Upper lobe of right lung (tissue), 1 donor: ENCODE measurements at regions not wholly inside any gene's neighbourhood (a gene's known extent, or its start where the extent isn't known, plus 50 kb on each side); places are given as distances from the start of the nearest gene placed in this dataset.

Experiments
- ATAC-seq: fragments of 200-7000 bp; cut with Tn5 transposase; one replicate; pipeline ENCODE4 v1.9.1; 2020; ENCODE audit warnings: mild to moderate bottlenecking, moderate library complexity
- DNase-seq: peaks from one replicate; pipeline ENCODE4 v3.0.0-alpha.2; 2020
- H3K27ac ChIP-seq: fragments of 200-600 bp; one replicate; pipeline ENCODE4 v1.8.0; 2022
- H3K27me3 ChIP-seq: fragments of 200-600 bp; one replicate; pipeline ENCODE4 v1.8.0; 2022; ENCODE audit warnings: mild to moderate bottlenecking
- H3K36me3 ChIP-seq: fragments of 200-600 bp; one replicate; pipeline ENCODE4 v1.8.0; 2022
- H3K4me1 ChIP-seq: fragments of 200-600 bp; one replicate; pipeline ENCODE4 v1.8.0; 2022
- H3K4me3 ChIP-seq: fragments of 200-600 bp; one replicate; pipeline ENCODE4 v1.8.0; 2022; ENCODE audit warnings: mild to moderate bottlenecking
- H3K9me3 ChIP-seq: fragments of 200-600 bp; one replicate; pipeline ENCODE4 v1.8.0; 2022
- CTCF ChIP-seq: fragments of 200-600 bp; IDR thresholded peaks from one replicate; pipeline ENCODE4 v1.8.0; 2022; ENCODE audit warnings: antibody characterized with exemption
- intact Hi-C: fragments of 100-400 bp; cut with DNase I; formaldehyde crosslinking; loops from one replicate; pipeline ENCODE4 v1.11.0; 2022
- donor health status: DM: no; HTN: yes; CAD: no; lungs with severe emphysema.

GRCh38 chr3:53401154-53401553, 53.8 kb upstream of the DCP1A start:
- intact Hi-C loops, result no loop called here
- ATAC-seq (no peak), DNase-seq (no peak)
- Histone ChIP-seq H3K27me3 (no peaks in the 10 kb centered on the region), H3K36me3 (no peaks in the 10 kb centered on the region), H3K27ac (no peak overlapping the region), H3K9me3 (no peaks in the 10 kb centered on the region), H3K4me1 (no peaks in the 10 kb centered on the region), H3K4me3 (no peak overlapping the region)
- no peak for TF ChIP-seq CTCF

- H3K9me3 ChIP-seq, result no peaks in the 10 kb centered on the region
- H3K4me3 ChIP-seq, result no peak overlapping the region
- H3K27ac ChIP-seq, result no peak overlapping the region
- TF ChIP-seq CTCF, result no peak
- H3K4me1 ChIP-seq, result no peaks in the 10 kb centered on the region
- DNase-seq, result no peak
- intact Hi-C loops, result no loop called here
- H3K36me3 ChIP-seq, result no peaks in the 10 kb centered on the region
- no peak for ATAC-seq
- no peaks in the 10 kb centered on the region for H3K27me3 ChIP-seq
Measured at GRCh38 chr3:53402326-53402725, 55.0 kb upstream of the DCP1A start.

GRCh38 chr3:53411371-53411770, 64.0 kb upstream of the DCP1A start:
- H3K4me1 ChIP-seq, result no peaks in the 10 kb centered on the region
- H3K27ac ChIP-seq, result no peak overlapping the region
- intact Hi-C loops, result no loop called here
- H3K9me3 ChIP-seq, result peaks cover 9% of the 10 kb centered on the region
- ATAC-seq (no peak), DNase-seq (no peak)
- no peaks in the 10 kb centered on the region for H3K36me3 ChIP-seq
- no peak overlapping the region for H3K4me3 ChIP-seq
- H3K27me3 ChIP-seq, result no peaks in the 10 kb centered on the region
- no peak for TF ChIP-seq CTCF

- intact Hi-C loops, result no loop called here
- H3K36me3 ChIP-seq, result no peaks in the 10 kb centered on the region
- DNase-seq (no peak), ATAC-seq (no peak)
- no peak for TF ChIP-seq CTCF
- H3K4me1 ChIP-seq, result no peaks in the 10 kb centered on the region
- peaks cover 9% of the 10 kb centered on the region for H3K9me3 ChIP-seq
- no peak overlapping the region for H3K27ac ChIP-seq
- H3K4me3 ChIP-seq, result no peak overlapping the region
- no peaks in the 10 kb centered on the region for H3K27me3 ChIP-seq
Measured at GRCh38 chr3:53412953-53413352, 65.6 kb upstream of the DCP1A start.

GRCh38 chr3:53416530-53416929, 69.2 kb upstream of the DCP1A start:
- H3K27ac ChIP-seq, result no peak overlapping the region
- H3K4me1 ChIP-seq, result no peaks in the 10 kb centered on the region
- intact Hi-C loops, result no loop called here
- DNase-seq, result no peak
- H3K9me3 ChIP-seq, result peaks cover 9% of the 10 kb centered on the region
- ATAC-seq, result no peak
- no peak overlapping the region for H3K4me3 ChIP-seq
- no peaks in the 10 kb centered on the region for H3K27me3 ChIP-seq
- TF ChIP-seq CTCF, result no peak
- H3K36me3 ChIP-seq, result no peaks in the 10 kb centered on the region

GRCh38 chr3:53420831-53421230, 73.5 kb upstream of the DCP1A start:
- TF ChIP-seq CTCF, result no peak

More at GRCh38 chr3:53420831-53421230, 73.5 kb upstream of the DCP1A start:
- no peaks in the 10 kb centered on the region for H3K4me1 ChIP-seq
- DNase-seq (no peak), ATAC-seq (peak; percentile 43)
- no peak overlapping the region for H3K27ac ChIP-seq
- no peaks in the 10 kb centered on the region for H3K9me3 ChIP-seq
- H3K27me3 ChIP-seq, result no peaks in the 10 kb centered on the region
- intact Hi-C loops, result no loop called here
- no peak overlapping the region for H3K4me3 ChIP-seq
- H3K36me3 ChIP-seq, result no peaks in the 10 kb centered on the region
